LHCN-M2 (cell line): ENCODE measurements at regions not wholly inside any gene's neighbourhood (a gene's known extent, or its start where the extent isn't known, plus 50 kb on each side); places are given as distances from the start of the nearest gene placed in this dataset.
A peak's percentile ranks its signal among the peaks of the same experiment; 100 is the strongest.
"Not testable (repeated sequence)": the region's sequence is repeated elsewhere in the genome, so short reads cannot be mapped to it uniquely, and the experiment has no call there.

Experiments
- DNase-seq: peaks from one replicate; pipeline ENCODE4 v3.0.0-alpha.2; 2012; ENCODE audit warnings: low read depth

DNA sequence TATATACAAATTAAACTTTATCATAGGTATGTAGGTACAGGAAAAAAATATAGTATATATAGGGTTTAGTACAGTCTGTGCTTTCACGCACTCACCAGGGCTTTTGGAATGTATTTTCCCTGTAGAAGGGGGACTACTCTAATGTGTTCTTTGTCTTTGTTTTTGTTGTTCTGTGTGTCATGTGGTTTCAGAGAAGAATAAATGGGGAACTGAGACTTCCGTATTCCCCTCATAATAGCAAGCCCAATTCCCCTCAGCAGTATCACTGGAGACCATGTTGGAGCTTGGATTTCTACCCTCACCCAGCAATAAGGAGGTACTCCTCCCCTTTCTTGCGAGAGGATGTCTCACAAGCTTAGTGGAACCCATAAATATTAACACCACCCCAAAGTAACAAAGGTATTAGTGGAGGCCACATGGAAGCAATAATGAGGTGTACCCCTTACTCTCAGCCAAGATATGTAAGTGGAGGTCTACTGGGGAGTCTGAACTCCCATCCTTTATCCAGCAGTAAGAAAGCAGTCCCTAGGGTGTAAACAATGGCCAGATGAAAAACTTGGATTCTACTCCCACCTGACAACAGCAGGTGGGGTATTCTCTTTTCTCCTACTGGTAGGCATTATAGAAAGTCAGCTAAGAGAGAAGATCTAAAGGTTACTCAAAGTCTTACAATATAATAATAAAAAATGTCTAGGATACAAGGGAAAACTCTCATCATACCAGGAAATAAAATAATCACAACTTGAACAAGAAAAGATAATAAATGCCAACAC, 805.4 kb upstream of the GALNTL6 start:
- DNase-seq = no peak

DNA sequence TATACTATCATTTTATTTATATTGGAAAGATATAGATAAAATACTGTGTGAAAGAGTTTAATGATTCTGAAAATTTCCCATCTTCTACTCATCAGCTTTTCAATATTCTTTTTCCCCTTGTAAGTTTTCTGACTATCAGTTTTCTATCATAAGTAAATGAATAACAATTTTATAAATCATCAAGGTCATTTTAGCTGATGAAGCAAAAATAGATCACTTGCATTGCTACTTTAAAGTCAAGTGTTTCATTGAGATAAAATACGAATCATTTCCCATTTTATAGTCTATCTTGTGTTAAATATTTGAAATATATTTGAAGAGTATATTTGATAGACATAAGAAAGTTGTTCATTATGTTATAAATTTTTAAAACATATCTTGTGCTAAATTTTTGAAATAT, 811.0 kb upstream of the GALNTL6 start:
- DNase-seq = no peak

DNA sequence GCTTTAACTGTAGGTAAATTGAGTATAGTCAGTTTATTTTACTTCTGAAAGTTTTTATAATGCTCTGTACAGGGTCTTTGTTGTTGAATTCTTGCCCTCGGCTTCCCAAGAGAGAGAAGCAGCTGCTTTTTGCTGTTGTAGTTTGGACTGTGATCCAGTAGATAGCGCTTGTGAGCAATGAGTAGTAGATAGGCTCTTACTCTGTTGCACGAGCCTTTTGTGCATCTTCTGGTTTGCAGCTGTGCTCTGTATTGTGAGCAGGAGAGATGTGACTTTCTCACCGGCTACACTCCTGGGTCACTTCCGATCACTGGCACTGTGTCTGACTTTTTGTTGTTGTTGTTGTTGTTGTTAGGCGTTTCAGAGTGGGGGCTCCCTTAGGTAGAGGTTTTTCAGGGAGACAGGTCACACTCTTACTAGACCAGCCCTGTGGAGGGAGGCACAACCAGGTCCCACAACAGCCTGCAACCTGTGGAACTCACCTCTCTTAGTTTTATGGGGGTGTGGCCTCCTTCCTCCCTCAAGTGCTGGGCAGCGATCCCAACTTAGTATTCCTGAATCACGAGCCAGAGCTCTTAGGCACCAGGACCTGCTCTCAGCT, 822.1 kb upstream of the GALNTL6 start:
- DNase-seq = peak; percentile 0

DNA sequence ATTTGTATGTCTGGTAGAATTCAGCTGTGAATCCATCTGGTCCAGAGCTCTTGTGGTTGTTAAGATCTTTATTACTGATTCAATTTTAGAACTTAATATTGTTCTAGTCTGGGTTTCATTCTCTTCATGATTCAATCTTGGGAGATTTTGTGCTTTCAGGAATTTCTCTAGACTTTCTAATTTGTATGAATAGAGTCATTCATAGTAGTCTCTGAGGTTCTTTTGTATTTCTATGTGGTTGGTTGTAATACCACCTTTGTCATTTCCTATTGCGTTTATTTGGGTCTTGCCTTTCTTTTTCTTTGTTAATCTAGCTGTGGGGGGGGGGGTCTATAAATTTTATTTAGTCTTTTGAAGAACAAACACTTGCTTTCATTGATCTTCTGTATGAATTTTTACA, 824.8 kb upstream of the GALNTL6 start:
- no peak for DNase-seq

DNA sequence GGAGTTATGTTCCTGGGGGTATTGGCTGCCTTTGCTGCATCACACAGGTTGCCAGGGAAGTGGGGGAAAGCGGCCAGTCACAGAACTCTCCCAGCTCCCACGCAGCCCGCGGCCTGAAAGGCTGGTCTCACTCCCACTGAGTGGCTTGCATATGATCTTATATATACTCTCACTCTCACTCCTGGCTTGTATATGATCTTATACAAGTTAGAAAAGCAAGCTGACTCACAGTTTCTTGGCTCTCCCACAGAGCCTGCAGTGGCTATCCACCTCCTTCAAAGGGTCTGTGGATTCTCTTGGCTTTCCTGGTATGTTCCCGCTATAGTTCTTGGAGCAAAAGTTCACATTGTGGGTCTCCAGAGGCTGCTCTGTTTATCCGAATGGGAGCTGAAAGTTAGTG, 833.5 kb upstream of the GALNTL6 start:
- no peak for DNase-seq

DNA sequence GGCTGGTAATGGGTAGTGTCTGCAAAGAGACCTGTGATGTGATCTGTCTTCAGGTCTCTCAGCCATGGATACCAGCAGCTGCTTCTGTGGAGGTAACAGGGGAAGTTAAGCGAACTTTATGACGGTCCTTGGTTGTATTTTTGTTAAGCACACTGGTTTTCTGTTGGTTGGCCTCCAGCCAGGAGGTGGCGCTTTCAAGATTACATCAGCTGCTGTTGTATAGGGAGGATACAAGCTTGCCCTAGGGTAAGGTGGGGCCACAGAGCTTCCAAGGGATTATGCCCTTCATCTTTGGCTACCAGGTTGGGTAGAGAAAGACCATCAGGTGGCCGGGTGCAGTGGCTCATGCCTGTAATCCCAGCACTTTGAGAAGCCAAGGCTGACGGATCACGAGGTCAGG, 834.2 kb upstream of the GALNTL6 start:
- no peak for DNase-seq

DNA sequence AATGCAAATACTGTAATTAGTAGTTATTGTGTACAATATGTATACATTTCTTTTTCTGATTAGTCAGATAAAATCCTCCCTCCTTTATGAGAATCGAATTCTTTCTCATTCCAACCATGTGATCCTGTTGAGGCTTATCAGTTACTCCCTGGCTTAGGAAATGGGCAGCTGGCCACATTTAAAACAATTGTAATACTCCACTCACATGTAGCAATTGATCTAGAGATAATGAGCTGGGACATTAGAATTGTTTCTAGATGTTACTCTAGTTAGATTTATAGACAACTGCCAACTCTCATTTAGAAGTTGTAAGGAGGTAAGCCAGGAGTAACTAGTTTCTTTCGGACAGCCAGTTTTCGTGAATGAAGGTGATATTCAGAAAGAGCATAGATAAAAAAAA, 859.3 kb upstream of the AADAT start:
- DNase-seq = no peak

DNA sequence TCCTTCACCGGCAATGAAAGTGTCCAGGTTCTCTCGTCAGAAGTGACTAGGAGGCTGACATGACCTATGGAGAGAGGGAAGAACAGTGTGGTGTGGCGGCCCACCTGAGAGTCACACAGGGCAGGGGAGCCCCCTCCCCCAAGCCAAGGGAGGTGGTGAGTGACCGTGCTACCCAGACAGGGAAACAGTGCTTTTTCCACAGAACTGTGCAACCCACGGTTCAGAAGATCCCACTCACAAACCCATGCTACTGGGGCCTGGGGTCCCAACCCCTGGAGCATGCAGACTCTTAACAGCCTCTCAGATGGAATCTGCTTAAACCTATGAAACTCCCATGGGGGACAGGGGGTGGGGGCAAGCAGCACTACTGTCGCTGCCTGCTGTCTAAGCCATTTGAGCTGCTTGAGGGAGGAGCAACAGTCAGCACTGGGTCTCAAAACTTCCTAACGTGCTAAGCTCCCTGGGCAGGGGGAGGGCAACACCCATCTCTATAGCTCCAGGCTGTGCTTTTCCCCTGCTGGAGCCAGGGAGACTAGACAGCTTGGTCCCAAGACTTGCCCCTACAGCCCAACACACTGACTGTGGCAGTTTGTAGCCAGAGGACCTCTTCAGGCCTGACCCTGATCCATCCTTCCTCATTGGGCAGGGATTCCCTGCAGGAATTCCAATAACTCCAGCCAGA, 850.4 kb upstream of the AADAT start:
- no peak for DNase-seq

DNA sequence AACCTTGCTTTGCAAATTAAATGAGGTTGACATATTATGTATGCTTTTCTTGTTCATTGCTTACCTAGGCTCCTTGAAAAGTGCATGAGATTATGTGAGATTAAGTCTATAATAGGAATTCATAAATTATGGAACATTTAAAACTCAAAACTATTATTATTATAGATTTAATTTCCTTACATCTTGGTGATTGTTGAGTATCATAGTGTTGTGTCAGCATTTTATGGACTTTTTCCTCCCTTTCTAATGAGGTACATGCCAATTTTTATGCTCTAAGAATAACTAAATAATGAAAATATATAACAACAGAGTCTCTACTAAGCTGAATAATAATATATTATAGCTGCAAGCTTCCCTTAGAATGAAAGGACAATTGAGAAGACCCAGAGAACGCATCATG, 848.8 kb upstream of the AADAT start:
- DNase-seq = no peak

DNA sequence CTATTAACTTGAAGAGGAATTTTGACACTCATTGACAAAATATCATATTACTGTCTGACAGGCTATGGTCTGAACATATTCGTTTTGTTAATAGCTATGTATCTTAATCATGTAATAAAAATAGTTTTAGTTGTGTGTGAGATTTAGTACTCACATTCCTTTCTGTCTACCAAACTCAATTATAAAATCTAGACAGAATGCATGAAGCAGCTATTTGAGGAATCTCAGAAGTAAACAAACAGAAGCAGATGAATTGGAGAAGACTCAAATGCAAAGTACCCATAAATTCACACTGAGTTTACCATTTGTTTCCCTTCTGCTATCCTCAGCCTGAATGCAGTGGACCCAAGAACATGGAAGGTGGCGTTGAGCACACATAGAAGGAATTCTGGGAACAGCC, 841.6 kb upstream of the AADAT start:
- DNase-seq = no peak

DNA sequence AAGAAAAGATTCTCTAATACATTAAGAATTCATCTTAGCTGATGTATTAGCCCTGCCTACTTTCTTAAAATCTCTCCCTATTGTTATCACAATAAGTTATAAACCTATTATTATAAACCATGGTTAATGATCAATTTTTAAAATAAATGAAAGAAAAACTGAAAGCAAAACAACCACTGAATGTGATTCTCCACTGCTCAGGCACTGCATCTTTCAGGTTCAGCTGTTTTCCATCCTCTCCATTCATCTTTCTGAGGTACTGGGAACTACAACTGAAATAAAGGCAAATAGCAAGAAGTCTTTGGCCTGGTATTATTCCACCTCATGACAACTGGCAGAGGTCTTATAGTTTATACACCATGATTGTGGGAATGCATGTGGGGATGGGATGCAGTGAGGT, 798.9 kb upstream of the AADAT start:
- DNase-seq = no peak

DNA sequence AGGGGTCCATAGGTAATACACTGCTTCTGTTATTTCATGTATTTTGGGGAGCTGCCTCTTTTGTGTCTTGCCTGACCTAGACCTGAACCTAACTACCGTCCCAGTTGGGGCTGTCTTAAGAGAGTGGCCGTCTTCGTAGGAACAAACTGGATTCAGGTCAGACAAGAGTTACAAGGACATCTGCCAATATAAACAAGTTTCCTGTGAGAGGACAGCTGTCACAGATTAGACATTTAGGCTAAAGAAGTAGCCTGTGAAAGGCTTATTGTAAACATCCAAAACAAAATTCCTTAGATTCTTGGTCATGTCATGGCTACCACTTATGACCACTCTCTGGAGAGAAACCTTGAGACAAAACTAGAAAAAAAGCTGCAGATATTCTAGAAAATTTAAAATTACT, 797.6 kb upstream of the AADAT start:
- no peak for DNase-seq

DNA sequence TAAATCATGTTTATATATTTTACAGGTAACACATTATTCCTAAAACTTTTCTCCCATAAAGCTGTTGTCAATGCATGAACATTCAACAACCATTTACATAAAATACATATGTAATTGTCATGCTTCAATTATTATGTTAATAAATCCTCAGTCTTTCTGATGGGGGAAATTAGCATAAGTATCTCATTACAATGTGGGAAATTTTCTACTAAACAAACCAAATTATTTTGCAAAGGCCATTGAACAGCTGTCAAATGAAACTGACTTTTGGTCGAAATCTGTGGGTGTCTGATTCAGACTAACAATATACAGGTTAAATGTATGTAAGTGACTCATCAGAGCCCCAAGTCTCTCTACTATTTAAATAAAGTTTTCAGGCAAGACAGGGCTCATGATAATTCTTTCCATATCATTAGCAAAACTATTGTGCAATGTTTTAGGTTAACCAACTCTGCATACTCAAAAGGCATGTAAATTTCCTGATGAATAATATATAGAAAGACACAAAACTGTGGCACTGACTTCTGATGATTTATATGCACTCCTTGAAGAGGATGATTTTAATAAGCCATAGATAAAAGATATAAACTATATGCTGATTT, 795.3 kb upstream of the AADAT start:
- DNase-seq = no peak

DNA sequence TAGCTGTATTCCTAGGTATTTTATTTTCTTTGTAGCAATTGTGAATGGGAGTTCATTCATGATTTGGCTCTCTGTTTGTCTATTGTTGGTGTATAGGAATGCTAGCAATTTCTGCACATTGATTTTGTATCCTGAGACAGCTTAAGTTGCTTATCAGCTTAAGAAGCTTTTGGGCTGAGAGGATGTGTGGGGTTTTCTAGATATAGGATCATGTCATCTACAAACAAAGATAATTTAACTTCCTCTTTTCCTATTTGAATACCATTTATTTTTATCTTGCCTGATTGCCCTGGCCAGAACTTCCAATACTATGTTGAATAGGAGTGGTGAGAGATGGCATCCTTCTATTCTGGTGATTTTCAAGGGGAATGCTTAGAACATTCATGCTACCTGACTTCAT, 791.9 kb upstream of the AADAT start:
- DNase-seq = not testable (repeated sequence)

DNA sequence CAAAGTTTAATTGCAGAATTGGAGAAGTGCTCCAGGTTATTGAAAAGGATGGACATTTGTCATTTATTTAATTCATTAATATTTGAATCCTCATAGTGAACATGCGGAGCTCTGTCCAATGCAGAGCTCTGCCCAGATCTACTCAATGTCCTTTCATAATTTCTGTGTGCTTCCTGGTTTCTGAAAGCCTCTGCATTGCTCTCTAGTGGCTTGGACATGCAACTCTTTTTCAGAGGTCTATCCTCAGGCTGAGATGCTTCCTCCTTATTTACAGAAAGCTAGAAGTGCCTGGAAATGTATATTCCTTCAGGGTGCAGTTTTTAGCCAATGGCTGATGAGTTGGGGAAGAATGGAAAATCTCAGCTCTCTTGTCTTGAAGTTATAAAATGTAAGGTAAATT, 786.1 kb upstream of the AADAT start:
- DNase-seq = no peak

DNA sequence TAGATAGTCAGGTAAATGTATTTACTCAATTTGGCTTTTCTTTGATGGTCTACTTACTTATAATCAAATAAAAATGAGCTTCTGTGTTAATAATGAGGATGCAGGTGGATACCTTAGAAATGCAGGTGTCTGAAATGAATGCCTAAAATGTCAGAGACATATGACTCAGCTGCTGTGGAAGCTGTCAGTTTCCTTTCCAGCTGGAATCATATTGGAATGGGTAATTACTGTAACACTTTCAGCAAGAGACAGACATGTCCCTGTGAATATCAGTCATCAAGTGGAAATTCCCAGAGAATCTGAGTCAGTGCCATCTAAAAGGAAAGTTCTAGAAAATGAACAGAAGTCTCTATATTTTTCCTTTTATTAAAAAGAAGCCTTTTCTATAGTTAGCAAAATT, 783.0 kb upstream of the AADAT start:
- no peak for DNase-seq

DNA sequence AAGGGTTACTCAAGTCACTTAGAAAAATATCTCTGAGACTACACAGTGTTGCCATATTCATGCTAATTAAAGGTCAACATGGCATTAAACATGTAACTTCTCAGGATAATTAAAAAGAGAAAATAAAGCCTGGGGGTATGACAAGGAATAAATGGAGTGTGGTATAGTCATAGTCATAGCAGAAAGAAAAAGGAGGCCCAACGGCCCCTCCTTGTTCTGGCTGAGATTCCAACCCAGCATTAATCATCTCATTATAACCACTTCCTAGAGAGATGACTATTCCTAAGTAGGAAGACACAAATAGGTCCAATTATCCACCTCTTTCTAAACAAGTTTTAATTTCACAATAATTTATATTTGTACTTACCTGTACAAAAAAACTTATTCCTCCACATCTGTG, 778.4 kb upstream of the AADAT start:
- no peak for DNase-seq

DNA sequence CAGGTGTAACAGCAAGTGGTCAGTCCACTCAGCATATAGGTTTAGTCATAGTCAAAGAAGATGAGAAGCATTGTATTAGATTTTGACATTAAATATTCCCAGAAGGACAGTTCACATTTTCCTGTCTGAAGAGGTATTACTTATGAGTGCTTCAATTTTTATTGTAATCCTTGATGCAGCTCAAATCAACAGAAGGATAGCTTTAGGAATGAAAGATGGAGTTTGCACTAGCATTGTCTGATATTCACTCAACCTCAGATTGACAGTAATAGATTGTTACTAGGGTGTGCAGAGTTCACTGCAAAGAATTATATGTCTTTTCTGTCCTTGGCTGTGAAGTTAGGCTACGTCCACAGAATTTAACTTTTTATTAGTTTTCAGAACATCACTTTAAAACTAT, 764.3 kb upstream of the AADAT start:
- no peak for DNase-seq

DNA sequence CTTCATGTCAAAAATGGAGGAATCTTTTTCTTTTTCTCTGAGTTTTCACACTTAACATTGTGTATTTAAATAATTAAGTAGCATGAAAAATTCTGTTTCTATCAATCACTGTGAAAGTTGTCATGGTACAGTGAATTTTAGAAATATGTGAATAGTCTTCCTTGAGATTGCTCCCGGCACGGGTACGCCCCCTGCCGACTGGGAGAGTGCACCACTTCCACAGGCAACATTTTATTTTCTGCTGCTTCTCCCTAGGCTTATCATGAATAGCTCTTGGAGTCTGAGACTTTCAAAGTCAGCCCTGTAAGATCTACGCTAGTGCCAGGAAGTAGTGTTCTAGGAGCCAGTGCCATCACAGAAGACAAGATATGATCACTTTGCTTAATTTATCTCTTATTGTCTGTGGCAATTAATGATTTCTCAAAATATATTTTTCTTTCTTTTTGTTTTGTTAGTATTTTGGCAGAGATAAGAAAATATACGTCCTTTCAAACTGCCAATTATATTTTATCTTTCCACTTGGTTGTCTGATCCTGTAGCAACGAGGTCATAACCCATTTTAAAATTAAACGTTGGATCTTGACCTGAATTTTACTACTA, 763.8 kb upstream of the AADAT start:
- DNase-seq = no peak

DNA sequence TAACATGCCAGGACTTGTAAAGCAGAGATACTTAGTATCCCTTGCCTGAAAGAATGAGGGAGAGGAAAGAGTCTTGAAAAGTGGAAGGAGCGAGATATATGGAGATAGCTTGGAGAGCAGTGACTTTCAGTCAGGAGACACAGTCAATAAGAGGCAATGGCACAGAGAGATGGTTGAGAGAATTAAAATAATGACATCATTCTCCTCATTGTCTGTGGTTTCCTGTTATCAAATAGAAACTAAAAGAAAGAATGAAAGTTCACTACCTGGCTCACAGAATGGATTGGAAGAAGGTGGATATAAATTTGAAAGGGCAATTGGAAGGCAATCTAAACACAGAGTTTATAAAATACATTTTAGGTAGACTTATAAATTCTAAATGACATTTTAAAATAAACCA, 760.2 kb upstream of the AADAT start:
- DNase-seq = no peak

DNA sequence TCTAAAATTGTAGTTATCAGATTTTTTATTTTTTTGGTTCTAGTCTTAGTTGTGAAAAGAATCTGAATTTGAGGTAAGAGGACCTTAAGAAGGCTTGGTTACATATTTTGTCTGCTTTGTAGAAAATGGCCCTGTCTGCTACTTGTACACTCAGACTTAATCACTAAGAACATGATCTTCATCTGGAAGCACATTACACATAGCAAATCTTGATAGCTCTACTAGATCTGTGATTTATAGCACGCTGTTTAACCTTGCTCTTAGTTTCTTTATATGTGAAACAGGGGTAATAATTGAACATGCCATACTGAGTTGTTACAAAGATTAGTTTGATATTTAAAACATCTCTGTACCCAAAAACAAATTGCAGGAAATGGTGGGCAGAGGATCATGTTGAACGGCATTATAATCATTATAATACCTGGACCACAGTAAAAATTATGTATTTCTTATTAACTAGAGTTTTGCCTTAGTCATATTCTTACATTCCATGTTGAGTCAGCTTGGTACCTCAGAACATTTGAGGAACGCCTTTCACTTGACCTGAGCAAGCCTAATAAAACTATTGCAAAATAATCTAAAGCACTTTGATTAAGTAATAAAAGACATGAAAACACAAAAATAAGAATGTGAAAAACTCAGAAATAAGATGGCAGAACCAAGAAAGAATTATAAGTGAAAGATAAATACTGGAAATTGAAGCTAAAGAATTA, 738.0 kb upstream of the AADAT start:
- no peak for DNase-seq

DNA sequence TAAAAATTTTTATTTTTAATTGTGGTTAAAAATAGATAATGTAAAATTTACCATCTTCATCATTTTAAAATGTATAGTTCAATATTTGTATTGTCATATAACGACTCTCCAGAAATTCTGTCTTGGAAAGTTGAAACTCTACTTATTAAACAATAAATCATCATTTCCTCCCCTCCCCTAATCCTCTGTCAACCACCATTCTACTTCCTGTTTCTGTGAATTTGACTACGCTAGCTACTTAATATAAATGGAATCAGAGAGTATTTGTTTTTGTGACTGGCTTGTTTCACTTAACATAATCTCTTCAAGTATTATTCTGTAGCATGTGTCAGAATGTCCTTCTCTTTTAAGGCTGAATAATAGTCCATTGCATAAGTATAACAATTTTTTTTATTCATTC, 729.0 kb upstream of the AADAT start:
- DNase-seq = no peak
